Mucosa of descending colon (tissue), 3 donors: ENCODE measurements at regions not wholly inside any gene's neighbourhood (a gene's known extent, or its start where the extent isn't known, plus 50 kb on each side); places are given as distances from the start of the nearest gene placed in this dataset.

Experiments
- ATAC-seq: fragments of 200-7000 bp; cut with Tn5 transposase; one replicate; pipeline ENCODE4 v1.9.1; 2020; ENCODE audit warnings: mild to moderate bottlenecking, moderate library complexity
- DNase-seq, 3 donors: peaks; one replicate each; pipeline ENCODE4 v3.0.0-alpha.2; 2020
- H3K36me3 ChIP-seq: fragments of 200-600 bp; one replicate; pipeline ENCODE4 v1.8.0; 2021; ENCODE audit warnings: low read depth, mild to moderate bottlenecking
- H3K4me1 ChIP-seq: fragments of 200-600 bp; one replicate; pipeline ENCODE4 v1.8.0; 2021; ENCODE audit warnings: low read depth, mild to moderate bottlenecking
- H3K4me3 ChIP-seq: fragments of 200-600 bp; one replicate; pipeline ENCODE4 v1.8.0; 2021; ENCODE audit warnings: mild to moderate bottlenecking
- H3K9me3 ChIP-seq: fragments of 200-600 bp; one replicate; pipeline ENCODE4 v1.8.0; 2021; ENCODE audit warnings: mild to moderate bottlenecking
- intact Hi-C, 2 donors: fragments of 100-400 bp; cut with DNase I in 1 of 2; cut with micrococcal nuclease in 1 of 2; formaldehyde crosslinking; loops; one replicate each; pipeline versions ENCODE4 v1.11.0 to v1.11.1; 2022; cut with DNase I, micrococcal nuclease
- TF ChIP-seq, protein P1 (sequence below): fragments of 200-600 bp; IDR thresholded peaks from one replicate; pipeline ENCODE4 v1.8.0; 2022; ENCODE audit warnings: antibody characterized with exemption, mild to moderate bottlenecking
- donor health status: DM: no; HTN: no; CAD: no; lungs with moderate emphysema.
- donor health status: DM: no; HTN: no; CAD: no.
- donor health status: DM: no; HTN: yes; CAD: no.

DNA sequence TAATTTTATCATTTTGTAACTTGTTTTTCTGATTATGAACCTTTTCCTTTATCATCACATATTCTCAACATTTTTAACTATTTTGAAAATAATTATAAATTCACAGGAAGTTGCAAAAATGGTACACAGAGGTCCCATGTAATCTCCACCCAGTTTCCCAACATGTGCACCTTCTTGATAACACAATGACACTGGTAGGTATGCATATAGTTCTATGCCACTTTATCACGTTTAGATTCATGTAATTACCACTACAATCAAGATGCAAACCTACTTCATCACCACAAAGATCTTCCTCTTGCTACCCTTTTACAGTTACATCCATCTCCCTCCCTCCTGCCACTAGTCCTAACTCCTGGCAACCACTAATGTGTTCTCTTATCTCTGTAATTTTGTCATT, 413.9 kb downstream of the SHQ1 start:
- TF ChIP-seq, protein P1, sequence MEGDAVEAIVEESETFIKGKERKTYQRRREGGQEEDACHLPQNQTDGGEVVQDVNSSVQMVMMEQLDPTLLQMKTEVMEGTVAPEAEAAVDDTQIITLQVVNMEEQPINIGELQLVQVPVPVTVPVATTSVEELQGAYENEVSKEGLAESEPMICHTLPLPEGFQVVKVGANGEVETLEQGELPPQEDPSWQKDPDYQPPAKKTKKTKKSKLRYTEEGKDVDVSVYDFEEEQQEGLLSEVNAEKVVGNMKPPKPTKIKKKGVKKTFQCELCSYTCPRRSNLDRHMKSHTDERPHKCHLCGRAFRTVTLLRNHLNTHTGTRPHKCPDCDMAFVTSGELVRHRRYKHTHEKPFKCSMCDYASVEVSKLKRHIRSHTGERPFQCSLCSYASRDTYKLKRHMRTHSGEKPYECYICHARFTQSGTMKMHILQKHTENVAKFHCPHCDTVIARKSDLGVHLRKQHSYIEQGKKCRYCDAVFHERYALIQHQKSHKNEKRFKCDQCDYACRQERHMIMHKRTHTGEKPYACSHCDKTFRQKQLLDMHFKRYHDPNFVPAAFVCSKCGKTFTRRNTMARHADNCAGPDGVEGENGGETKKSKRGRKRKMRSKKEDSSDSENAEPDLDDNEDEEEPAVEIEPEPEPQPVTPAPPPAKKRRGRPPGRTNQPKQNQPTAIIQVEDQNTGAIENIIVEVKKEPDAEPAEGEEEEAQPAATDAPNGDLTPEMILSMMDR, result no peak
- no peaks in the 10 kb centered on the region for H3K9me3 ChIP-seq
- no peak for DNase-seq
- intact Hi-C loops, result no loop called here
- no peak for ATAC-seq
- H3K4me1 ChIP-seq, result peaks cover 10% of the 10 kb centered on the region
- H3K36me3 ChIP-seq, result no peaks in the 10 kb centered on the region
- no peak overlapping the region for H3K4me3 ChIP-seq

DNA sequence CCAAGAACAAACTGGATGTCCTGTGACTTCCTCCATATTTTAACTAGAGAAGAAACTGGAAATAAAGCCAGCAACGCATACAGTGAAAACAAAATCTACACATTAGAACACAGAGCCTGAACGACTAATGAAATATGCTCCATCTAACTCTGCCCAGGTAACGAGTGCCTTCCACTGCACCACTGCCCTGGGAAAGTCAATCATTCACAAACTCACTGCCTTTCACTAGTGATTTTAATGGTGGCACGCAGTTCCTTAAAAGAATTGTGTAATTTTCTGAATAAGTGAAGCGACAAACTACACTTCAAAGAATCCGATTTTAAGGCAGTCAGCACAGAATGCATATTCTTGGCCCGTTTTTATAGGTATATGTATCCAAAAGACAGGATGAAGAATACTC, 416.0 kb downstream of the SHQ1 start:
- ATAC-seq (no peak), DNase-seq (no peak)
- Histone ChIP-seq H3K4me3 (no peak overlapping the region), H3K4me1 (peaks cover 6% of the 10 kb centered on the region), H3K9me3 (no peaks in the 10 kb centered on the region), H3K36me3 (no peaks in the 10 kb centered on the region)
- intact Hi-C loops, result no loop called here
- TF ChIP-seq, protein P1, result no peak

DNA sequence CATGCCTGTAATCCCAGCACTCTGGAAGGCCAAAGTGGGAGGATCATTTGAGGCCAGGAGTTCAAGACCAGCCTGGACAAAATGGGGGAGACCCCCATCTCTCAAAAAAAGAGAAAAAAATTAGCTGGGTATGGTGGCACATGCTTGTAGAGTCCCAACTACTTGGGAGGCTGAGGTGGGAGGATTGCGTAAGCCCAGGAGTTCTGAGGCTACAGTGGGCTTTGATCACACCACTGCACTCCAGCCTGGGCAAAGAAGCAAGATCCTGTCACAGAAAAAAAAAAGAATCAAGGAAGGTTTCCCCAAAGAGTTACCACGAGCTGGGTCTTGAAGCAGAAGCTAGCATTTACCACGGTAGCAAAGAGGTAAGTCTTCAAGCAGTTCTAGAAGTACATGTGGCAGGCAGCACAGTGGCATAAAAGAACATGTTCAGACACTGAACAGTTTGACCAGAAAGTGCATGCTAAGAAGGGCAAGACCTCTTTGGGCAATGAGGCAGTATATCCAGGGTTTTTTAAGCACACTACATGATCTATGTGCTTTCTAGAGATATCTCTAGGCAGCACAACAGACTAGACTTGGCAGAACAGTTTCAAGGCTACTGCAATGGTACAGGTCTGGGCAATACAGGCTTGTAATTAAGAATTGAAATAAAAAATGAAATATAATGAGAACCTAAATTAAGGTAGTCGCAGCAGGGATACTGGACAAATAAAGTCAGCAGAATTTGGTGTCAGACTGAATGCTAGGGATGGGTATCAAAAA, 418.5 kb downstream of the SHQ1 start:
- TF ChIP-seq, protein P1, result no peak
- Histone ChIP-seq H3K36me3 (no peaks in the 10 kb centered on the region), H3K4me3 (no peak overlapping the region), H3K9me3 (no peaks in the 10 kb centered on the region), H3K4me1 (peaks cover 14% of the 10 kb centered on the region)
- no peak for ATAC-seq
- intact Hi-C loops, result no loop called here
- no peak for DNase-seq

GRCh38 chr3:72428803-72429202, 419.4 kb downstream of the SHQ1 start:
- Histone ChIP-seq H3K9me3 (no peaks in the 10 kb centered on the region), H3K4me1 (peaks cover 14% of the 10 kb centered on the region), H3K36me3 (no peaks in the 10 kb centered on the region), H3K4me3 (no peak overlapping the region)
- DNase-seq (no peak), ATAC-seq (no peak)
- TF ChIP-seq, protein P1, result no peak
- intact Hi-C loops, result no loop called here

- intact Hi-C loops, result no loop called here
- ATAC-seq, result peak; percentile 31
- H3K4me1 ChIP-seq, result peaks cover 14% of the 10 kb centered on the region
- TF ChIP-seq, protein P1, result no peak
- peaks cover 1% of the 10 kb centered on the region for H3K9me3 ChIP-seq
- DNase-seq, result no peak
- H3K4me3 ChIP-seq, result no peak overlapping the region
- no peaks in the 10 kb centered on the region for H3K36me3 ChIP-seq
These were observed 420.6 kb downstream of the SHQ1 start for GRCh38 chr3:72427624-72428023.
